Upper lobe of left lung (tissue), 4 donors: ENCODE measurements at regions not wholly inside any gene's neighbourhood (a gene's known extent, or its start where the extent isn't known, plus 50 kb on each side); places are given as distances from the start of the nearest gene placed in this dataset.

Experiments
- POLR2A ChIP-seq, 4 donors: fragments of 450-650 bp; IDR thresholded peaks; one replicate each; pipeline ENCODE4 v1.5.1; 2016 to 2017; ENCODE audit warnings: antibody characterized with exemption in 4 of 4, mild to moderate bottlenecking in 2 of 4
- POLR2AphosphoS5 ChIP-seq, 2 donors: sonication (generic); formaldehyde crosslinking; IDR thresholded peaks; one replicate each; pipeline ENCODE4 v1.5.1; 2017; ENCODE audit warnings: antibody characterized with exemption in 2 of 2

GRCh38 chr20:50286609-50287008, 96.0 kb downstream of the CEBPB start:
- TF ChIP-seq POLR2A (IDR thresholded peaks at IDR 0.05) (no peak), POLR2AphosphoS5 (IDR thresholded peaks at IDR 0.05) (no peak)
